SH-SY5Y (cell line): ENCODE measurements at regions not wholly inside any gene's neighbourhood (a gene's known extent, or its start where the extent isn't known, plus 50 kb on each side); places are given as distances from the start of the nearest gene placed in this dataset.

ENCODE experiments used
- GATA2 ChIP-seq: IDR thresholded peaks from 2 replicates; pipeline ENCODE4 v1.6.1; 2011; ENCODE audit warnings: mild to moderate bottlenecking, low read depth, low read length
- GATA3 ChIP-seq: IDR thresholded peaks from 2 replicates; pipeline ENCODE4 v1.6.1; 2011; ENCODE audit warnings: low read depth, mild to moderate bottlenecking, low read length, moderate library complexity

GRCh38 chr15:31970007-31970406, 60.3 kb upstream of the CHRNA7 start:
- TF ChIP-seq GATA2 = no peak
- no peak for TF ChIP-seq GATA3
